HepG2 (cell line): ENCODE measurements at regions not wholly inside any gene's neighbourhood (a gene's known extent, or its start where the extent isn't known, plus 50 kb on each side); places are given as distances from the start of the nearest gene placed in this dataset.

Source experiments
- ATAC-seq: fragments of 200-7000 bp; cut with Tn5 transposase; 3 replicates; pipeline ENCODE4 v1.9.1; 2020; ENCODE audit warnings: mild to moderate bottlenecking, moderate library complexity
- BruUV-seq: library from RNA; stranded (reverse); fragments of 400-500 nt; replicated peaks from 2 replicates; lab custom pipeline; 2021; lab: Mats Ljungman, UMichigan
- CTCF ChIA-PET: fragments of 300-600 bp; formaldehyde crosslinking; extraction: SDS; loops from one replicate; lab custom pipeline; 2021; ENCODE audit warnings: low total read pairs, inconsistent platforms, low intra/inter-chr PET ratio; lab: Yijun Ruan, JAX
- POLR2A ChIA-PET: fragments of 350-600 bp; sonication (Branson Sonifier 250); formaldehyde crosslinking; loops from one replicate; lab custom pipeline; 2020; ENCODE audit warnings: antibody characterized with exemption, inconsistent platforms; lab: Yijun Ruan, JAX
- DNase-seq: peaks from one replicate; pipeline ENCODE4 v3.0.0-alpha.2; 2015; ENCODE audit warnings: low spot score
- FAIRE-seq: peaks from 3 replicates; lab custom pipeline; 2011; peaks lifted over from hg19 to GRCh38; lab: Jason Lieb, UNC
- H2AFZ ChIP-seq: one replicate; pipeline ENCODE4 v1.6.1; 2011; ENCODE audit warnings: low read length, inconsistent platforms
- H3K27ac ChIP-seq: fragments of 300-600 bp; 3 replicates; pipeline ENCODE4 v1.8.0; 2011; ENCODE audit warnings: mixed run types, mild to moderate bottlenecking, mixed read lengths, low read length, inconsistent platforms; ENCODE audit not compliant: insufficient read depth; ENCODE audit errors: extremely low read length
- H3K27me3 ChIP-seq, 2 experiments: fragments of 200-600 bp in 1 of 2; 2 replicates in 1 of 2; 3 replicates in 1 of 2; pipeline versions ENCODE4 v1.6.0 to v1.8.0; 2011; ENCODE audit warnings: low read length in 2 of 2, mild to moderate bottlenecking in 2 of 2, moderate library complexity in 2 of 2, inconsistent platforms in 1 of 2; ENCODE audit not compliant: insufficient read depth in 2 of 2, control insufficient read depth in 1 of 2
- H3K36me3 ChIP-seq, 2 experiments: fragments of 200-600 bp in 1 of 2; replicated peaks in 1 of 2; 2 replicates in 1 of 2; 3 replicates in 1 of 2; pipeline versions ENCODE4 v1.5.1 to v1.8.0; 2011; ENCODE audit warnings: low read length in 2 of 2, inconsistent platforms in 1 of 2; ENCODE audit not compliant: insufficient read depth in 2 of 2, control insufficient read depth in 1 of 2
- H3K4me1 ChIP-seq: 2 replicates; pipeline ENCODE4 v1.5.1; 2012; ENCODE audit warnings: low read length, inconsistent platforms; ENCODE audit not compliant: insufficient read depth
- H3K4me2 ChIP-seq: 2 replicates; pipeline ENCODE4 v1.6.0; 2011; ENCODE audit warnings: low read depth, low read length, inconsistent platforms
- H3K4me3 ChIP-seq, 3 experiments: fragments of 200-600 bp in 1 of 3; sonication (generic), shearing (Covaris generic) in 1 of 3; replicated peaks in 1 of 3; 2 replicates each; pipeline ENCODE4 v1.5.1; 2011 to 2016; ENCODE audit warnings: low read length in 3 of 3, inconsistent platforms in 2 of 3, low read depth in 2 of 3, mild to moderate bottlenecking in 2 of 3, control low read depth in 1 of 3, mixed read lengths in 1 of 3; ENCODE audit not compliant: insufficient read depth in 1 of 3
- H3K79me2 ChIP-seq: one replicate; pipeline ENCODE4 v1.6.1; 2011; ENCODE audit warnings: low read length, inconsistent platforms; ENCODE audit not compliant: insufficient read depth
- H3K9ac ChIP-seq: 2 replicates; pipeline ENCODE4 v1.6.0; 2011; ENCODE audit warnings: mild to moderate bottlenecking, low read depth, low read length, inconsistent platforms; ENCODE audit not compliant: insufficient read depth
- H3K9me3 ChIP-seq: 2 replicates; pipeline ENCODE4 v1.5.1; 2012; ENCODE audit warnings: mild to moderate bottlenecking, low read length
- H4K20me1 ChIP-seq: 2 replicates; pipeline ENCODE4 v1.6.0; 2011; ENCODE audit warnings: inconsistent platforms, mild to moderate bottlenecking, low read length, moderate library complexity; ENCODE audit not compliant: insufficient read depth
- FOSL1 ChIP-seq: sonication (generic); formaldehyde crosslinking; IDR thresholded peaks from 2 replicates; pipeline ENCODE4 v1.9.0; 2021; ENCODE audit warnings: missing genetic modification reagents, borderline replicate concordance
- GFI1 ChIP-seq: sonication (generic); formaldehyde crosslinking; IDR thresholded peaks from 2 replicates; pipeline ENCODE4 v1.5.0; 2020; ENCODE audit warnings: missing genetic modification reagents, mild to moderate bottlenecking, borderline replicate concordance
- GLMP ChIP-seq: sonication (generic); formaldehyde crosslinking; IDR thresholded peaks from 2 replicates; pipeline ENCODE4 v1.9.0; 2021; ENCODE audit warnings: missing genetic modification reagents, mild to moderate bottlenecking, borderline replicate concordance
- MXD1 ChIP-seq: sonication (generic); formaldehyde crosslinking; IDR thresholded peaks from 2 replicates; pipeline ENCODE4 v1.4.0; 2020; ENCODE audit warnings: mild to moderate bottlenecking, missing genetic modification reagents
- NCOR1 ChIP-seq: fragments of 200-600 bp; sonication (generic); IDR thresholded peaks from 2 replicates; pipeline ENCODE4 v1.7.0; 2017; ENCODE audit warnings: antibody characterized with exemption, low read length, borderline replicate concordance
- NFKBIZ ChIP-seq: IDR thresholded peaks from 2 replicates; pipeline ENCODE4 v1.6.1; 2018; ENCODE audit warnings: missing genetic modification reagents, missing compliant biosample characterization
- NONO ChIP-seq, 2 experiments: fragments of 450-650 bp in 1 of 2; sonication (generic) in 1 of 2; formaldehyde crosslinking in 1 of 2; IDR thresholded peaks in 1 of 2; conservative IDR thresholded peaks in 1 of 2; 2 replicates each; pipeline versions ENCODE4 v1.6.1 to v1.8.0; 2017 to 2022; ENCODE audit warnings: mild to moderate bottlenecking in 1 of 2, missing genetic modification reagents in 1 of 2, moderate library complexity in 1 of 2
- PLRG1 ChIP-seq: fragments of 450-650 bp; conservative IDR thresholded peaks from 2 replicates; pipeline ENCODE4 v1.6.1; 2016
- RBM22 ChIP-seq: fragments of 200-400 bp; formaldehyde crosslinking; optimal IDR thresholded peaks from 2 replicates; pipeline ENCODE3; 2017; ENCODE audit warnings: mild to moderate bottlenecking, low read length, moderate library complexity
- RBM39 ChIP-seq: fragments of 200-400 bp; formaldehyde crosslinking; IDR thresholded peaks from one replicate; pipeline ENCODE4 v1.6.1; 2018; ENCODE audit warnings: antibody characterized with exemption, mild to moderate bottlenecking, low read depth, low read length; ENCODE audit not compliant: poor library complexity, severe bottlenecking
- REST ChIP-seq, 2 experiments: IDR thresholded peaks; 2 replicates each; pipeline ENCODE4 v1.6.1; 2011 to 2012; ENCODE audit warnings: low read length in 2 of 2, borderline replicate concordance in 1 of 2, low read depth in 1 of 2, mild to moderate bottlenecking in 1 of 2, moderate library complexity in 1 of 2
- TCF12 ChIP-seq, 2 experiments: fragments of 450-650 bp in 1 of 2; sonication (generic) in 1 of 2; formaldehyde crosslinking in 1 of 2; IDR thresholded peaks; 2 replicates each; pipeline versions ENCODE4 v1.6.1 to v1.8.0; 2017 to 2022; ENCODE audit warnings: antibody characterized with exemption in 1 of 2, mild to moderate bottlenecking in 1 of 2, missing genetic modification reagents in 1 of 2, moderate library complexity in 1 of 2
- TCF7L2 ChIP-seq: IDR thresholded peaks from 2 replicates; pipeline ENCODE4 v1.6.1; 2011; ENCODE audit warnings: mild to moderate bottlenecking, low read depth, low read length, moderate library complexity
- ZFP36L1 ChIP-seq: sonication (generic); formaldehyde crosslinking; IDR thresholded peaks from 2 replicates; pipeline ENCODE4 v1.8.0; 2022; ENCODE audit warnings: mild to moderate bottlenecking, missing genetic modification reagents, moderate library complexity
- ZFP82 ChIP-seq: sonication (generic); formaldehyde crosslinking; IDR thresholded peaks from 2 replicates; pipeline ENCODE4 v1.5.1; 2020; ENCODE audit warnings: mild to moderate bottlenecking, missing genetic modification reagents, borderline replicate concordance
- ZFY ChIP-seq: sonication (generic); formaldehyde crosslinking; IDR thresholded peaks from 2 replicates; pipeline ENCODE4 v1.4.0; 2020; ENCODE audit warnings: missing genetic modification reagents
- ZIK1 ChIP-seq: sonication (generic); formaldehyde crosslinking; IDR thresholded peaks from 2 replicates; pipeline ENCODE4 v1.5.0; 2020; ENCODE audit warnings: mild to moderate bottlenecking, low read depth, missing genetic modification reagents, borderline replicate concordance
- ZNF138 ChIP-seq: sonication (generic); formaldehyde crosslinking; IDR thresholded peaks from 2 replicates; pipeline ENCODE4 v1.5.0; 2020; ENCODE audit warnings: mild to moderate bottlenecking, low read depth, missing genetic modification reagents
- ZNF878 ChIP-seq: sonication (generic); formaldehyde crosslinking; IDR thresholded peaks from 2 replicates; pipeline ENCODE4 v1.8.1; 2023; ENCODE audit warnings: mild to moderate bottlenecking, missing genetic modification reagents, moderate library complexity
- WGBS: methylation state at CpG from one replicate; pipeline ENCODE4 v1.1.6; 2017; ENCODE audit warnings: low lambda C conversion rate; 5-methylcytosine and 5-hydroxymethylcytosine counted together
- in situ Hi-C: cut with HindIII; loops from 2 replicates; pipeline ENCODE4 v1.10.0; 2017; ENCODE audit warnings: low pct_unique_long_range_greater_than_20kb; ENCODE audit not compliant: extremely low pct_ligation_motif_present
- intact Hi-C: fragments of 100-400 bp; cut with micrococcal nuclease; formaldehyde crosslinking; loops from one replicate; pipeline ENCODE4 v1.10.0; 2022; ENCODE audit not compliant: unreplicated experiment

GRCh38 chr1:194586302-194586701 is 1399.9 kb upstream of the B3GALT2 start (continued):
- no peak for TF ChIP-seq ZFP36L1
- no peak for TF ChIP-seq REST (IDR thresholded peaks at IDR 0.05; ENCODE audit: borderline replicate concordance in 1 of 2, low read depth in 1 of 2, low read length in 2 of 2)

- H3K4me3 ChIP-seq: no peak overlapping the region
- no peaks in the 10 kb centered on the region for H3K79me2 ChIP-seq
- CTCF ChIA-PET: no interaction called here
- H3K27ac ChIP-seq: no peak overlapping the region
- no peak for TF ChIP-seq ZFP82
- TF ChIP-seq ZNF138 (CRISPR knock-in tag): no peak
- no peak for TF ChIP-seq NCOR1
- TF ChIP-seq ZFY (CRISPR knock-in tag): no peak
- no peak for TF ChIP-seq TCF7L2
- no peak for TF ChIP-seq GFI1 (CRISPR knock-in tag)
- no peak for TF ChIP-seq GLMP (CRISPR knock-in tag)
- no peak for TF ChIP-seq MXD1
- no peak for TF ChIP-seq RBM22
- no peak for TF ChIP-seq FOSL1 (CRISPR knock-in tag)
- TF ChIP-seq TCF12 (IDR thresholded peaks at IDR 0.05): no peak
- TF ChIP-seq TCF12 (CRISPR knock-in tag; IDR thresholded peaks at IDR 0.05): no peak
- TF ChIP-seq ZNF878 (CRISPR knock-in tag): no peak
- no peak for TF ChIP-seq PLRG1
- TF ChIP-seq ZIK1: no peak
- TF ChIP-seq NONO (IDR thresholded peaks at IDR 0.05): no peak
- TF ChIP-seq NONO (CRISPR knock-in tag; conservative IDR thresholded peaks at IDR 0.05): no peak
- no peak for TF ChIP-seq RBM39
- no peak for TF ChIP-seq NFKBIZ (CRISPR knock-in tag)
- TF ChIP-seq, all 625 proteins: peak for 0
- POLR2A ChIA-PET: no interaction called here
- FAIRE-seq (no peak), DNase-seq (no peak), ATAC-seq (no peak)
- H3K36me3 ChIP-seq: no peaks in the 10 kb centered on the region
- intact Hi-C loops: no loop called here
- H3K9me3 ChIP-seq: 0 out of 2 replicates have a peak, but pooled peaks cover 2% of the 10 kb centered on the region
- no peaks in the 10 kb centered on the region; a peak in 1 of 5 replicates for H3K27me3 ChIP-seq
- BruUV-seq: no TSS peak
- no peak overlapping the region for H2AFZ ChIP-seq
- H3K4me1 ChIP-seq: no peaks in the 10 kb centered on the region
- WGBS: 0% methylated on average over 1 of the region's 1 CpG
- no peak overlapping the region for H3K4me2 ChIP-seq
- no peaks in the 10 kb centered on the region for H4K20me1 ChIP-seq
- in situ Hi-C loops: no loop called here
- no peak overlapping the region for H3K9ac ChIP-seq
Observed at GRCh38 chr1:194584052-194584451, 1397.6 kb upstream of the B3GALT2 start.
